ENCODE measurements at regions not wholly inside any gene's neighbourhood (a gene's known extent, or its start where the extent isn't known, plus 50 kb on each side); places are given as distances from the start of the nearest gene placed in this dataset.

- TF ChIP-seq, protein P1, sequence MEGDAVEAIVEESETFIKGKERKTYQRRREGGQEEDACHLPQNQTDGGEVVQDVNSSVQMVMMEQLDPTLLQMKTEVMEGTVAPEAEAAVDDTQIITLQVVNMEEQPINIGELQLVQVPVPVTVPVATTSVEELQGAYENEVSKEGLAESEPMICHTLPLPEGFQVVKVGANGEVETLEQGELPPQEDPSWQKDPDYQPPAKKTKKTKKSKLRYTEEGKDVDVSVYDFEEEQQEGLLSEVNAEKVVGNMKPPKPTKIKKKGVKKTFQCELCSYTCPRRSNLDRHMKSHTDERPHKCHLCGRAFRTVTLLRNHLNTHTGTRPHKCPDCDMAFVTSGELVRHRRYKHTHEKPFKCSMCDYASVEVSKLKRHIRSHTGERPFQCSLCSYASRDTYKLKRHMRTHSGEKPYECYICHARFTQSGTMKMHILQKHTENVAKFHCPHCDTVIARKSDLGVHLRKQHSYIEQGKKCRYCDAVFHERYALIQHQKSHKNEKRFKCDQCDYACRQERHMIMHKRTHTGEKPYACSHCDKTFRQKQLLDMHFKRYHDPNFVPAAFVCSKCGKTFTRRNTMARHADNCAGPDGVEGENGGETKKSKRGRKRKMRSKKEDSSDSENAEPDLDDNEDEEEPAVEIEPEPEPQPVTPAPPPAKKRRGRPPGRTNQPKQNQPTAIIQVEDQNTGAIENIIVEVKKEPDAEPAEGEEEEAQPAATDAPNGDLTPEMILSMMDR (IDR thresholded peaks at IDR 0.05): no peak
- TF ChIP-seq POLR2A (IDR thresholded peaks at IDR 0.05): no peak
Measured at GRCh38 chr13:31048521-31048920, 113.2 kb downstream of the HSPH1 start.

Data from lower leg skin (tissue), 3 donors.